IMR-90 (cell line): ENCODE measurements at regions not wholly inside any gene's neighbourhood (a gene's known extent, or its start where the extent isn't known, plus 50 kb on each side); places are given as distances from the start of the nearest gene placed in this dataset.

Experiments used
- ATAC-seq: fragments of 200-7000 bp; cut with Tn5 transposase; 2 replicates; pipeline ENCODE4 v1.9.1; 2020; ENCODE audit warnings: low read depth, mild to moderate bottlenecking, moderate library complexity
- BruUV-seq: library from RNA; stranded (reverse); fragments of 400-500 nt; replicated peaks from 2 replicates; lab custom pipeline; 2021; lab: Mats Ljungman, UMichigan
- CTCF ChIA-PET: fragments of 300-600 bp; formaldehyde crosslinking; extraction: SDS; loops from one replicate; lab custom pipeline; 2021; ENCODE audit warnings: antibody characterized with exemption; lab: Yijun Ruan, JAX
- POLR2A ChIA-PET: fragments of 300-600 bp; sonication (Branson Sonifier 250); formaldehyde crosslinking; loops from one replicate; lab custom pipeline; 2022; ENCODE audit warnings: antibody characterized with exemption; ENCODE audit not compliant: unreplicated experiment; lab: Charles Lee
- DNase-seq: peaks from one replicate; pipeline ENCODE4 v3.0.0; 2013
- H2AFZ ChIP-seq: replicated peaks from 2 replicates; pipeline ENCODE3; 2013; ENCODE audit warnings: low read length, mild to moderate bottlenecking; ENCODE audit not compliant: poor library complexity
- H2AK5ac ChIP-seq: 2 replicates; pipeline ENCODE4 v1.6.1; 2013; ENCODE audit warnings: low read depth, low read length, inconsistent platforms
- H2AK9ac ChIP-seq: replicated peaks from 2 replicates; pipeline ENCODE3; 2013; ENCODE audit warnings: mild to moderate bottlenecking, low read depth, low read length, moderate library complexity; ENCODE audit not compliant: poor library complexity
- H2BK120ac ChIP-seq: 2 replicates; pipeline ENCODE4 v1.6.1; 2013; ENCODE audit warnings: low read depth, low read length, inconsistent platforms
- H2BK15ac ChIP-seq: 3 replicates; pipeline ENCODE4 v1.6.1; 2013; ENCODE audit warnings: low read depth, low read length, inconsistent platforms
- H2BK20ac ChIP-seq: 2 replicates; pipeline ENCODE4 v1.6.1; 2013; ENCODE audit warnings: low read depth, mild to moderate bottlenecking, inconsistent platforms, low read length, moderate library complexity
- H2BK5ac ChIP-seq: 2 replicates; pipeline ENCODE4 v1.6.1; 2013; ENCODE audit warnings: mild to moderate bottlenecking, low read depth, low read length, inconsistent platforms; ENCODE audit not compliant: poor library complexity, severe bottlenecking
- H3K14ac ChIP-seq: replicated peaks from 2 replicates; pipeline ENCODE4 v1.6.1; 2013; ENCODE audit warnings: low read depth, low read length, inconsistent platforms
- H3K18ac ChIP-seq: 2 replicates; pipeline ENCODE4 v1.6.1; 2013; ENCODE audit warnings: low read depth, low read length, control low read depth
- H3K23ac ChIP-seq: 2 replicates; pipeline ENCODE4 v1.6.1; 2013; ENCODE audit warnings: low read depth, low read length, inconsistent platforms
- H3K27ac ChIP-seq: 2 replicates; pipeline ENCODE4 v1.5.1; 2013; ENCODE audit warnings: mild to moderate bottlenecking, control low read depth, low read length; ENCODE audit not compliant: insufficient read depth
- H3K27me3 ChIP-seq: 2 replicates; pipeline ENCODE4 v1.6.1; 2013; ENCODE audit warnings: low read length; ENCODE audit not compliant: control insufficient read depth, insufficient read depth
- H3K36me3 ChIP-seq: 2 replicates; pipeline ENCODE4 v1.6.1; 2013; ENCODE audit warnings: low read length, mixed read lengths; ENCODE audit not compliant: control insufficient read depth, insufficient read depth
- H3K4ac ChIP-seq: 2 replicates; pipeline ENCODE4 v1.6.1; 2013; ENCODE audit warnings: low read depth, low read length, inconsistent platforms
- H3K4me1 ChIP-seq: 2 replicates; pipeline ENCODE4 v1.6.1; 2013; ENCODE audit warnings: low read length, mixed read lengths; ENCODE audit not compliant: control insufficient read depth, insufficient read depth
- H3K4me2 ChIP-seq: 2 replicates; pipeline ENCODE4 v1.6.1; 2013; ENCODE audit warnings: low read depth, mild to moderate bottlenecking, control low read depth, low read length, moderate library complexity
- H3K4me3 ChIP-seq: 2 replicates; pipeline ENCODE4 v1.5.1; 2013; ENCODE audit warnings: low read depth, mild to moderate bottlenecking, control low read depth, low read length, moderate library complexity; ENCODE audit not compliant: insufficient read depth
- H3K56ac ChIP-seq: 2 replicates; pipeline ENCODE4 v1.6.1; 2013; ENCODE audit warnings: low read length, inconsistent platforms; ENCODE audit not compliant: insufficient read depth; ENCODE audit errors: extremely low read depth
- H3K79me1 ChIP-seq, 2 experiments: 2 replicates each; pipeline ENCODE4 v1.6.1; 2013; ENCODE audit warnings: low read length in 2 of 2, inconsistent platforms in 1 of 2, low read depth in 1 of 2
- H3K9ac ChIP-seq: 2 replicates; pipeline ENCODE4 v1.6.1; 2013; ENCODE audit warnings: low read depth, low read length, control low read depth
- H3K9me1 ChIP-seq: 2 replicates; pipeline ENCODE4 v1.6.1; 2013; ENCODE audit warnings: low read length, inconsistent platforms; ENCODE audit not compliant: insufficient read depth
- H3K9me3 ChIP-seq: 2 replicates; pipeline ENCODE4 v1.6.1; 2013; ENCODE audit warnings: low read length; ENCODE audit not compliant: control insufficient read depth, insufficient read depth
- H4K20me1 ChIP-seq: 2 replicates; pipeline ENCODE4 v1.6.1; 2013; ENCODE audit warnings: low read length, inconsistent platforms; ENCODE audit not compliant: insufficient read depth
- H4K5ac ChIP-seq: 2 replicates; pipeline ENCODE4 v1.6.1; 2013; ENCODE audit warnings: mild to moderate bottlenecking, low read depth, low read length, control low read depth
- H4K8ac ChIP-seq, 2 experiments: 2 replicates each; pipeline ENCODE4 v1.6.1; 2013; ENCODE audit warnings: low read depth in 2 of 2, low read length in 2 of 2, control low read depth in 1 of 2, inconsistent platforms in 1 of 2
- H4K91ac ChIP-seq: 2 replicates; pipeline ENCODE4 v1.6.1; 2013; ENCODE audit warnings: low read depth, low read length, inconsistent platforms; ENCODE audit not compliant: insufficient read depth
- BHLHE40 ChIP-seq: fragments of 150-350 bp; IDR thresholded peaks from 2 replicates; pipeline ENCODE4 v1.6.1; 2016; ENCODE audit warnings: mild to moderate bottlenecking, low read depth, low read length
- CEBPB ChIP-seq: IDR thresholded peaks from 2 replicates; pipeline ENCODE4 v1.6.1; 2012; ENCODE audit warnings: low read depth, low read length, improper control_type of control experiment
- CHD1 ChIP-seq: IDR thresholded peaks from 2 replicates; pipeline ENCODE4 v1.6.1; 2012; ENCODE audit warnings: low read depth, low read length, improper control_type of control experiment
- CTCF ChIP-seq: conservative IDR thresholded peaks from 2 replicates; pipeline ENCODE4 v1.5.1; 2012; ENCODE audit warnings: mild to moderate bottlenecking, low read depth, low read length, improper control_type of control experiment
- ELK1 ChIP-seq: fragments of 150-350 bp; IDR thresholded peaks from 2 replicates; pipeline ENCODE4 v1.6.1; 2016; ENCODE audit warnings: low read depth, mild to moderate bottlenecking, low read length, moderate library complexity, borderline replicate concordance
- FOS ChIP-seq: fragments of 150-350 bp; IDR thresholded peaks from 2 replicates; pipeline ENCODE4 v1.6.1; 2016; ENCODE audit warnings: low read depth, low read length
- MAFK ChIP-seq: IDR thresholded peaks from 2 replicates; pipeline ENCODE4 v1.6.1; 2012; ENCODE audit warnings: low read depth, low read length, improper control_type of control experiment
- MAZ ChIP-seq: IDR thresholded peaks from 2 replicates; pipeline ENCODE4 v1.6.1; 2012; ENCODE audit warnings: low read depth, mild to moderate bottlenecking, low read length, improper control_type of control experiment, moderate library complexity, borderline replicate concordance
- MXI1 ChIP-seq: IDR thresholded peaks from 2 replicates; pipeline ENCODE4 v1.6.1; 2012; ENCODE audit warnings: low read depth, mild to moderate bottlenecking, low read length, moderate library complexity, borderline replicate concordance
- NFE2L2 ChIP-seq: fragments of 150-350 bp; IDR thresholded peaks from 2 replicates; pipeline ENCODE4 v1.6.1; 2016; ENCODE audit warnings: low read depth, mild to moderate bottlenecking, low read length
- POLR2A ChIP-seq: IDR thresholded peaks from 2 replicates; pipeline ENCODE4 v1.6.1; 2012; ENCODE audit warnings: mild to moderate bottlenecking, low read depth, low read length
- RAD21 ChIP-seq: IDR thresholded peaks from 2 replicates; pipeline ENCODE4 v1.6.1; 2012; ENCODE audit warnings: low read length, improper control_type of control experiment
- RCOR1 ChIP-seq: IDR thresholded peaks from 2 replicates; pipeline ENCODE4 v1.6.1; 2012; ENCODE audit warnings: mild to moderate bottlenecking, low read length, improper control_type of control experiment; ENCODE audit not compliant: insufficient replicate concordance
- RFX5 ChIP-seq: IDR thresholded peaks from 2 replicates; pipeline ENCODE4 v1.8.0; 2012; ENCODE audit warnings: low read depth, mild to moderate bottlenecking, low read length, moderate library complexity
- SMC3 ChIP-seq: fragments of 150-350 bp; IDR thresholded peaks from 2 replicates; pipeline ENCODE4 v1.6.1; 2016; ENCODE audit warnings: low read depth, mild to moderate bottlenecking, antibody characterized with exemption, low read length, moderate library complexity
- USF2 ChIP-seq: fragments of 150-350 bp; IDR thresholded peaks from 2 replicates; pipeline ENCODE4 v1.6.1; 2017; ENCODE audit warnings: mild to moderate bottlenecking, antibody characterized with exemption, low read length, low read depth
- WGBS, 2 experiments: methylation state at CpG; one replicate each; pipeline versions ENCODE4 v1.1.5 to v1.1.7; 2013; ENCODE audit warnings: missing lambda C conversion rate in 2 of 2; ENCODE audit not compliant: insufficient read length in 1 of 2; ENCODE audit errors: extremely low coverage in 2 of 2; 5-methylcytosine and 5-hydroxymethylcytosine counted together
- dilution Hi-C: fragments of 300-500 bp; cut with HindIII; formaldehyde crosslinking; loops from one replicate; pipeline ENCODE4 v1.14.3; 2018; ENCODE audit warnings: low sequenced_read_pairs; ENCODE audit not compliant: unreplicated experiment
- in situ Hi-C: fragments of 300-500 bp; cut with MboI; formaldehyde crosslinking; loops from 3 replicates; pipeline ENCODE4 v1.14.3; 2019; ENCODE audit warnings: low sequenced_read_pairs, inconsistent platforms, mixed read lengths
- intact Hi-C: fragments of 100-400 bp; cut with micrococcal nuclease; formaldehyde crosslinking; loops from 2 replicates; pipeline ENCODE4 v1.10.0; 2022

- Histone ChIP-seq H3K27ac (no peak overlapping the region), H3K4me3 (no peak overlapping the region), H3K9me1 (no peaks in the 10 kb centered on the region), H2AK9ac (no peak overlapping the region), H4K5ac (no peak overlapping the region), H3K4me1 (no peaks in the 10 kb centered on the region), H3K14ac (no peak overlapping the region), H3K4me2 (no peak overlapping the region), H3K27me3 (no peaks in the 10 kb centered on the region), H3K79me1 (no peaks in the 10 kb centered on the region), H2BK5ac (no peak overlapping the region), H3K4ac (no peak overlapping the region), H3K18ac (no peak overlapping the region), H3K9me3 (peaks cover 3% of the 10 kb centered on the region; the same call in 1 of the 2 replicates), H2BK15ac (no peak overlapping the region), H2BK120ac (no peak overlapping the region), H4K8ac (no peak overlapping the region), H2AK5ac (no peak overlapping the region), H4K20me1 (no peaks in the 10 kb centered on the region), H2AFZ (no peak overlapping the region), H3K23ac (no peak overlapping the region), H3K56ac (no peak overlapping the region), H2BK20ac (no peak overlapping the region), H3K9ac (no peak overlapping the region), H3K36me3 (no peaks in the 10 kb centered on the region), H4K91ac (no peak overlapping the region)
- no TSS peak for BruUV-seq
- ATAC-seq = no peak
- in situ Hi-C loops (no loop called here), dilution Hi-C loops (no loop called here), intact Hi-C loops (no loop called here)
- WGBS, 2 experiments = no CpG with 5 or more reads among the region's 2 CpGs
- ChIA-PET POLR2A (no interaction called here), CTCF (interaction anchor here (0.6 kb wide), 1 partner anchor 1804 kb away, joined by 4 read pairs; no protein-coding TSS in a partner anchor)
- TF ChIP-seq MAZ (no peak), SMC3 (no peak), MXI1 (no peak), RCOR1 (no peak), USF2 (no peak), RAD21 (no peak), CHD1 (no peak), BHLHE40 (no peak), ELK1 (no peak), POLR2A (no peak), CEBPB (no peak), NFE2L2 (no peak), CTCF (no peak), RFX5 (no peak), FOS (no peak), MAFK (no peak)
- DNase-seq = no peak
Observed at GRCh38 chr13:54563286-54563685, 1534.7 kb downstream of the OLFM4 start.
